ENCODE measurements at regions not wholly inside any gene's neighbourhood (a gene's known extent, or its start where the extent isn't known, plus 50 kb on each side); places are given as distances from the start of the nearest gene placed in this dataset.

GRCh38 chr1:185663771-185664296 lies 70.4 kb upstream of the HMCN1 start:
- H3K27me3 ChIP-seq (ENCODE audit: insufficient read depth, low read length, poor library complexity): no peaks in the 10 kb centered on the region
- TF ChIP-seq CTCF (IDR thresholded peaks at IDR 0.05; ENCODE audit: borderline replicate concordance, extremely low read depth, low read length, poor library complexity, severe bottlenecking) (no peak), EZH2 (IDR thresholded peaks at IDR 0.05; ENCODE audit: borderline replicate concordance, low read depth, low read length, severe bottlenecking) (no peak)
- no peak overlapping the region for H3K27ac ChIP-seq (ENCODE audit: low read length)
- H2AFZ ChIP-seq (ENCODE audit: low read depth, low read length): no peak overlapping the region
- no peaks in the 10 kb centered on the region for H3K4me1 ChIP-seq (ENCODE audit: insufficient read depth, low read length)
- no peak overlapping the region for H3K4me2 ChIP-seq (ENCODE audit: insufficient read depth, low read length)
- H3K9me3 ChIP-seq (ENCODE audit: insufficient read depth, low read length, severe bottlenecking): no peaks in the 10 kb centered on the region
- H3K36me3 ChIP-seq (ENCODE audit: insufficient read depth, low read length): no peaks in the 10 kb centered on the region
- H3K79me2 ChIP-seq (ENCODE audit: insufficient read depth, low read length): no peaks in the 10 kb centered on the region
- H3K9ac ChIP-seq (ENCODE audit: low read depth, low read length): no peak overlapping the region
- ATAC-seq (ENCODE audit: insufficient read depth, low read depth): no peak
- DNase-seq: no peak
- no peak overlapping the region for H3K4me3 ChIP-seq (ENCODE audit: low read depth in 1 of 2, low read length in 2 of 2)
- H4K20me1 ChIP-seq (ENCODE audit: insufficient read depth, low read length): no peaks in the 10 kb centered on the region; the same call in 1 of the 2 replicates

- TF ChIP-seq EZH2 (IDR thresholded peaks at IDR 0.05; ENCODE audit: borderline replicate concordance, low read depth, low read length, severe bottlenecking) (no peak), CTCF (IDR thresholded peaks at IDR 0.05; ENCODE audit: borderline replicate concordance, extremely low read depth, low read length, poor library complexity, severe bottlenecking) (no peak)
- no peaks in the 10 kb centered on the region for H3K4me1 ChIP-seq (ENCODE audit: insufficient read depth, low read length)
- no peak overlapping the region for H3K4me3 ChIP-seq (ENCODE audit: low read depth in 1 of 2, low read length in 2 of 2)
- no peak overlapping the region for H3K9ac ChIP-seq (ENCODE audit: low read depth, low read length)
- H3K9me3 ChIP-seq (ENCODE audit: insufficient read depth, low read length, severe bottlenecking): no peaks in the 10 kb centered on the region
- no peak for ATAC-seq (ENCODE audit: insufficient read depth, low read depth)
- H3K36me3 ChIP-seq (ENCODE audit: insufficient read depth, low read length): no peaks in the 10 kb centered on the region
- H3K27me3 ChIP-seq (ENCODE audit: insufficient read depth, low read length, poor library complexity): no peaks in the 10 kb centered on the region
- no peak overlapping the region for H3K27ac ChIP-seq (ENCODE audit: low read length)
- no peaks in the 10 kb centered on the region for H3K79me2 ChIP-seq (ENCODE audit: insufficient read depth, low read length)
- no peak overlapping the region for H2AFZ ChIP-seq (ENCODE audit: low read depth, low read length)
- no peaks in the 10 kb centered on the region; the same call in 1 of the 2 replicates for H4K20me1 ChIP-seq (ENCODE audit: insufficient read depth, low read length)
- H3K4me2 ChIP-seq (ENCODE audit: insufficient read depth, low read length): no peak overlapping the region
- DNase-seq: no peak
Measured at GRCh38 chr1:185663332-185663731, 70.9 kb upstream of the HMCN1 start.

- no peaks in the 10 kb centered on the region for H3K36me3 ChIP-seq (ENCODE audit: insufficient read depth, low read length)
- ATAC-seq (ENCODE audit: insufficient read depth, low read depth): no peak
- no peak for DNase-seq
- no peaks in the 10 kb centered on the region for H3K27me3 ChIP-seq (ENCODE audit: insufficient read depth, low read length, poor library complexity)
- H3K79me2 ChIP-seq (ENCODE audit: insufficient read depth, low read length): no peaks in the 10 kb centered on the region
- H3K4me3 ChIP-seq (ENCODE audit: low read depth in 1 of 2, low read length in 2 of 2): no peak overlapping the region
- TF ChIP-seq CTCF (IDR thresholded peaks at IDR 0.05; ENCODE audit: borderline replicate concordance, extremely low read depth, low read length, poor library complexity, severe bottlenecking) (no peak), EZH2 (IDR thresholded peaks at IDR 0.05; ENCODE audit: borderline replicate concordance, low read depth, low read length, severe bottlenecking) (no peak)
- no peaks in the 10 kb centered on the region; the same call in 1 of the 2 replicates for H4K20me1 ChIP-seq (ENCODE audit: insufficient read depth, low read length)
- H3K9ac ChIP-seq (ENCODE audit: low read depth, low read length): no peak overlapping the region
- H3K9me3 ChIP-seq (ENCODE audit: insufficient read depth, low read length, severe bottlenecking): no peaks in the 10 kb centered on the region
- H3K27ac ChIP-seq (ENCODE audit: low read length): no peak overlapping the region
- no peaks in the 10 kb centered on the region for H3K4me1 ChIP-seq (ENCODE audit: insufficient read depth, low read length)
- H3K4me2 ChIP-seq (ENCODE audit: insufficient read depth, low read length): no peak overlapping the region
- H2AFZ ChIP-seq (ENCODE audit: low read depth, low read length): no peak overlapping the region
Measured at GRCh38 chr1:185661971-185662370, 72.2 kb upstream of the HMCN1 start.
